Breast epithelium (tissue), 3 donors: ENCODE measurements at regions not wholly inside any gene's neighbourhood (a gene's known extent, or its start where the extent isn't known, plus 50 kb on each side); places are given as distances from the start of the nearest gene placed in this dataset.
"Not testable (repeated sequence)": the region's sequence is repeated elsewhere in the genome, so short reads cannot be mapped to it uniquely, and the experiment has no call there.

Source experiments
- CTCF ChIP-seq, 3 donors: fragments of 450-650 bp; IDR thresholded peaks; one replicate each; pipeline ENCODE4 v1.5.1; 2016 to 2017; ENCODE audit warnings: antibody characterized with exemption in 3 of 3, mild to moderate bottlenecking in 3 of 3, moderate library complexity in 3 of 3
- POLR2A ChIP-seq: fragments of 450-650 bp; IDR thresholded peaks from one replicate; pipeline ENCODE4 v1.6.1; 2016; ENCODE audit warnings: antibody characterized with exemption, mild to moderate bottlenecking, moderate library complexity

GRCh38 chr15:22274376-22274775, 184.3 kb upstream of the GOLGA6L22 start:
- TF ChIP-seq CTCF (IDR thresholded peaks at IDR 0.05); POLR2A: not testable (repeated sequence)
